ENCODE measurements at regions not wholly inside any gene's neighbourhood (a gene's known extent, or its start where the extent isn't known, plus 50 kb on each side); places are given as distances from the start of the nearest gene placed in this dataset.

DNA sequence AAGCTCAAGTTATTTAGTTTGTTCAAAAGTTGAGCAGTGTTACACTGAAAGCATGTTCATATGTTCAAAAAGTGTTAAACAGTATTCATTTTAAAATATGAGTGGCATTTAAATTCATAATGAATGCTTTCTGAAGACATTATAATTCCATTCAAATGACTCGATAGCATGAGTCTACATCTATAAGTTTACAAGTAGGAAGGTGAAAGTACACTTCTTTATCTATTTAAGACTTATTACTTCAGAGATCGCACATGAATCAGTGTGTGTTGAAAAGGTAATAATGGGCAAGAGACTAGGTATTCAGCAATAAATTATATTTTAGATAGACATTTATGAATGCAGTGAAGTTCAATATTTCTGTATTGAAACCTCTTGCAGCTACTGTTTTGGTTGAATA lies 456.1 kb downstream of the GRXCR1 start:
- Histone ChIP-seq H3K27ac (ENCODE audit: control insufficient read depth, insufficient read depth, low read length) (no peak overlapping the region), H3K9me3 (ENCODE audit: control insufficient read depth, low read depth, low read length) (no peaks in the 10 kb centered on the region), H2AFZ (ENCODE audit: control insufficient read depth, low read length) (no peak overlapping the region), H3K36me3 (ENCODE audit: control insufficient read depth in 2 of 2, extremely low read depth in 1 of 2, insufficient read depth in 2 of 2, low read length in 2 of 2) (no peaks in the 10 kb centered on the region), H3K79me2 (ENCODE audit: control insufficient read depth, insufficient read depth, low read length) (no peaks in the 10 kb centered on the region), H3K9ac (ENCODE audit: control insufficient read depth, extremely low read depth, insufficient read depth, low read length) (no peak overlapping the region), H4K20me1 (ENCODE audit: control insufficient read depth, extremely low read depth, insufficient read depth, low read length) (no peaks in the 10 kb centered on the region), H3K9me1 (ENCODE audit: control insufficient read depth, extremely low read depth, insufficient read depth, low read length) (no peaks in the 10 kb centered on the region), H3K4me3 (ENCODE audit: control insufficient read depth in 2 of 3, extremely low read depth in 1 of 3, insufficient read depth in 2 of 3, low read depth in 1 of 3, low read length in 3 of 3) (no peak overlapping the region), H3K4me2 (ENCODE audit: control insufficient read depth, extremely low read depth, insufficient read depth, low read depth, low read length) (no peak overlapping the region), H3K27me3 (ENCODE audit: control insufficient read depth, extremely low read depth, insufficient read depth, low read length) (no peaks in the 10 kb centered on the region), H3K4me1 (ENCODE audit: control insufficient read depth, extremely low read depth, insufficient read depth, low read length) (no peaks in the 10 kb centered on the region)
- TF ChIP-seq, protein P1, sequence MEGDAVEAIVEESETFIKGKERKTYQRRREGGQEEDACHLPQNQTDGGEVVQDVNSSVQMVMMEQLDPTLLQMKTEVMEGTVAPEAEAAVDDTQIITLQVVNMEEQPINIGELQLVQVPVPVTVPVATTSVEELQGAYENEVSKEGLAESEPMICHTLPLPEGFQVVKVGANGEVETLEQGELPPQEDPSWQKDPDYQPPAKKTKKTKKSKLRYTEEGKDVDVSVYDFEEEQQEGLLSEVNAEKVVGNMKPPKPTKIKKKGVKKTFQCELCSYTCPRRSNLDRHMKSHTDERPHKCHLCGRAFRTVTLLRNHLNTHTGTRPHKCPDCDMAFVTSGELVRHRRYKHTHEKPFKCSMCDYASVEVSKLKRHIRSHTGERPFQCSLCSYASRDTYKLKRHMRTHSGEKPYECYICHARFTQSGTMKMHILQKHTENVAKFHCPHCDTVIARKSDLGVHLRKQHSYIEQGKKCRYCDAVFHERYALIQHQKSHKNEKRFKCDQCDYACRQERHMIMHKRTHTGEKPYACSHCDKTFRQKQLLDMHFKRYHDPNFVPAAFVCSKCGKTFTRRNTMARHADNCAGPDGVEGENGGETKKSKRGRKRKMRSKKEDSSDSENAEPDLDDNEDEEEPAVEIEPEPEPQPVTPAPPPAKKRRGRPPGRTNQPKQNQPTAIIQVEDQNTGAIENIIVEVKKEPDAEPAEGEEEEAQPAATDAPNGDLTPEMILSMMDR (optimal IDR thresholded peaks at IDR 0.05 in 1 of 3, IDR thresholded peaks at IDR 0.05 in 1 of 3, conservative IDR thresholded peaks at IDR 0.05 in 1 of 3; ENCODE audit: extremely low read depth in 1 of 3, insufficient read depth in 2 of 3, low read length in 3 of 3): no peak
- no peak for TF ChIP-seq EZH2 (IDR thresholded peaks at IDR 0.05; ENCODE audit: low read length)
- DNase-seq (ENCODE audit: low read depth, low spot score): no peak
- no peak for FAIRE-seq
- dilution Hi-C loops (cut with MboI; ENCODE audit: extremely low pct_ligation_motif_present, low sequenced_read_pairs): no loop called here

DNA sequence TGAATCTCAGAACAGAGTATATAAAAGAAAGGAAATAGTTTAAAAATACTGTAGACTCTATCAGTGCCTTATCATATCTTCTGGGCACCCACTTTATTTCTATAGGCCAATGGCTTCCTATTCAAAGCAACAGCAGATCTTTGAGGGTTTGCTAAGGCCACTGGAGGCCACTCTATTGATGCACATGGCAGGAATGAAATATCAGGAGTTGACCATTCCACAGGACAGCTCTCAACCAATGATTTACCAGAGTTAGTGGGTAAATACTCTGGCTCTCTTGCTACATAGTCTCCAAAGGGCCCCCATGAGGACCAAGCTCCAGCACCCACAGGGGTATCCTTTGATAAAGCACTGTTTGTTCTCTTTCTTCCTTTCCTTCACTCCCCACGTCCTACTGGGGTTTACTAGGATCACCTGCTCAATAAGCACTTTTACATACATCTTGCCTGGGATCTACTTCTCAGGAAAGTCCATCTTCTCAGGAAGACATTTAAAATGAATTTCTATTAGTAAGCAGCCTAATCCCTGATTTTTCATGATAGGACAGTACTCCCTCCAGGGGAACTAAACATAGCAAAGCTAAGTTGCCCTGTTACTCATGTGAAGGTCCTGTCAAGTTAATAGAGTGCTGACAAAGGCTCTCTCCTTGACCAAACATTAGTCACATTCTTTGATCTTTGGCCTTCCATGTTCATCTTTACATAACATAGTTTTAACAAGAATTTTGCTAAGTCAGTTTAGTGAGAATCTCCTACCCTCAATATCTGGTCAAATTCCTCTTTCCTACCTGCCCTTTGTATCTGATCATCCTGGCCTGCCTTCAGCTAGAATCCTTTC lies 459.7 kb downstream of the GRXCR1 start:
- Histone ChIP-seq H3K4me2 (ENCODE audit: control insufficient read depth, extremely low read depth, insufficient read depth, low read depth, low read length) (no peak overlapping the region), H3K27me3 (ENCODE audit: control insufficient read depth, extremely low read depth, insufficient read depth, low read length) (no peaks in the 10 kb centered on the region), H3K4me1 (ENCODE audit: control insufficient read depth, extremely low read depth, insufficient read depth, low read length) (no peaks in the 10 kb centered on the region), H3K79me2 (ENCODE audit: control insufficient read depth, insufficient read depth, low read length) (no peaks in the 10 kb centered on the region), H3K27ac (ENCODE audit: control insufficient read depth, insufficient read depth, low read length) (no peak overlapping the region), H3K4me3 (ENCODE audit: control insufficient read depth in 2 of 3, extremely low read depth in 1 of 3, insufficient read depth in 2 of 3, low read depth in 1 of 3, low read length in 3 of 3) (no peak overlapping the region), H3K9ac (ENCODE audit: control insufficient read depth, extremely low read depth, insufficient read depth, low read length) (no peak overlapping the region), H4K20me1 (ENCODE audit: control insufficient read depth, extremely low read depth, insufficient read depth, low read length) (no peaks in the 10 kb centered on the region), H3K9me1 (ENCODE audit: control insufficient read depth, extremely low read depth, insufficient read depth, low read length) (no peaks in the 10 kb centered on the region), H3K9me3 (ENCODE audit: control insufficient read depth, low read depth, low read length) (no peaks in the 10 kb centered on the region), H3K36me3 (ENCODE audit: control insufficient read depth in 2 of 2, extremely low read depth in 1 of 2, insufficient read depth in 2 of 2, low read length in 2 of 2) (no peaks in the 10 kb centered on the region), H2AFZ (ENCODE audit: control insufficient read depth, low read length) (no peak overlapping the region)
- dilution Hi-C loops (cut with MboI; ENCODE audit: extremely low pct_ligation_motif_present, low sequenced_read_pairs): no loop called here
- TF ChIP-seq, protein P1 (optimal IDR thresholded peaks at IDR 0.05 in 1 of 3, IDR thresholded peaks at IDR 0.05 in 1 of 3, conservative IDR thresholded peaks at IDR 0.05 in 1 of 3; ENCODE audit: extremely low read depth in 1 of 3, insufficient read depth in 2 of 3, low read length in 3 of 3): no peak
- TF ChIP-seq EZH2 (IDR thresholded peaks at IDR 0.05; ENCODE audit: low read length): no peak
- FAIRE-seq: no peak
- no peak for DNase-seq (ENCODE audit: low read depth, low spot score)

Measured in keratinocyte (primary cell).